ENCODE measurements at regions not wholly inside any gene's neighbourhood (a gene's known extent, or its start where the extent isn't known, plus 50 kb on each side); places are given as distances from the start of the nearest gene placed in this dataset.

GRCh38 chr17:55625521-55625920 is 97.1 kb downstream of the TMEM100 start:
- H3K4me3 Mint-ChIP-seq (ENCODE audit: unreplicated experiment): no peak overlapping the region
- no peak for TF ChIP-seq CTCF (IDR thresholded peaks at IDR 0.05; ENCODE audit: partially characterized antibody, unreplicated experiment)
- no peaks in the 10 kb centered on the region for H3K36me3 Mint-ChIP-seq (ENCODE audit: unreplicated experiment)
- no peak overlapping the region for H3K27ac Mint-ChIP-seq (ENCODE audit: unreplicated experiment)
- no peaks in the 10 kb centered on the region for H3K27me3 Mint-ChIP-seq (ENCODE audit: unreplicated experiment)
- peaks cover 12% of the 10 kb centered on the region for H3K4me1 Mint-ChIP-seq (ENCODE audit: low read depth, unreplicated experiment)
- H3K9me3 Mint-ChIP-seq (ENCODE audit: unreplicated experiment): peaks cover 1% of the 10 kb centered on the region
- no peak for DNase-seq

GRCh38 chr17:55624772-55625433 is 97.8 kb downstream of the TMEM100 start:
- peaks cover 1% of the 10 kb centered on the region for H3K9me3 Mint-ChIP-seq (ENCODE audit: unreplicated experiment)
- no peak overlapping the region for H3K27ac Mint-ChIP-seq (ENCODE audit: unreplicated experiment)
- H3K4me3 Mint-ChIP-seq (ENCODE audit: unreplicated experiment): no peak overlapping the region
- H3K27me3 Mint-ChIP-seq (ENCODE audit: unreplicated experiment): no peaks in the 10 kb centered on the region
- no peaks in the 10 kb centered on the region for H3K36me3 Mint-ChIP-seq (ENCODE audit: unreplicated experiment)
- TF ChIP-seq CTCF (IDR thresholded peaks at IDR 0.05; ENCODE audit: partially characterized antibody, unreplicated experiment): no peak
- DNase-seq: no peak
- peaks cover 10% of the 10 kb centered on the region for H3K4me1 Mint-ChIP-seq (ENCODE audit: low read depth, unreplicated experiment)

- no peak overlapping the region for H3K27ac Mint-ChIP-seq (ENCODE audit: unreplicated experiment)
- peaks cover 1% of the 10 kb centered on the region for H3K9me3 Mint-ChIP-seq (ENCODE audit: unreplicated experiment)
- no peak for DNase-seq
- no peaks in the 10 kb centered on the region for H3K27me3 Mint-ChIP-seq (ENCODE audit: unreplicated experiment)
- no peaks in the 10 kb centered on the region for H3K36me3 Mint-ChIP-seq (ENCODE audit: unreplicated experiment)
- no peak for TF ChIP-seq CTCF (IDR thresholded peaks at IDR 0.05; ENCODE audit: partially characterized antibody, unreplicated experiment)
- H3K4me1 Mint-ChIP-seq (ENCODE audit: low read depth, unreplicated experiment): no peaks in the 10 kb centered on the region
- H3K4me3 Mint-ChIP-seq (ENCODE audit: unreplicated experiment): no peak overlapping the region
These were observed 100.1 kb downstream of the TMEM100 start for GRCh38 chr17:55622547-55622946.

GRCh38 chr17:55620945-55621344 is 101.7 kb downstream of the TMEM100 start:
- H3K4me1 Mint-ChIP-seq (ENCODE audit: low read depth, unreplicated experiment): no peaks in the 10 kb centered on the region
- no peaks in the 10 kb centered on the region for H3K36me3 Mint-ChIP-seq (ENCODE audit: unreplicated experiment)

More at GRCh38 chr17:55620945-55621344, 101.7 kb downstream of the TMEM100 start:
- H3K4me3 Mint-ChIP-seq (ENCODE audit: unreplicated experiment): no peak overlapping the region
- TF ChIP-seq CTCF (IDR thresholded peaks at IDR 0.05; ENCODE audit: partially characterized antibody, unreplicated experiment): no peak
- H3K9me3 Mint-ChIP-seq (ENCODE audit: unreplicated experiment): peaks cover under 1% of the 10 kb centered on the region
- H3K27me3 Mint-ChIP-seq (ENCODE audit: unreplicated experiment): no peaks in the 10 kb centered on the region
- no peak for DNase-seq
- no peak overlapping the region for H3K27ac Mint-ChIP-seq (ENCODE audit: unreplicated experiment)

Measured in glutamatergic neuron (in vitro differentiated cells).